LNCaP clone FGC (cell line): ENCODE measurements at regions not wholly inside any gene's neighbourhood (a gene's known extent, or its start where the extent isn't known, plus 50 kb on each side); places are given as distances from the start of the nearest gene placed in this dataset.
A peak's percentile ranks its signal among the peaks of the same experiment; 100 is the strongest.

ENCODE experiments used
- DNase-seq: peaks from one replicate; pipeline ENCODE4 v3.0.0-alpha.2; 2011; ENCODE audit warnings: low read depth
- H3K4me3 ChIP-seq: 2 replicates; pipeline ENCODE4 v1.5.1; 2011; ENCODE audit warnings: mild to moderate bottlenecking, low read depth, low read length, control low read depth
- CTCF ChIP-seq: IDR thresholded peaks from 2 replicates; pipeline ENCODE4 v1.5.1; 2012; ENCODE audit warnings: mild to moderate bottlenecking; ENCODE audit not compliant: control insufficient read depth, insufficient read depth; ENCODE audit errors: extremely low read depth

- peak; percentile 89 for DNase-seq
- peak; percentile 19; the same call in 1 of the 2 replicates for TF ChIP-seq CTCF
- H3K4me3 ChIP-seq: no peak overlapping the region
These were observed 146.7 kb downstream of the SOX1 start for GRCh38 chr13:112213467-112214255.

GRCh38 chr13:112215871-112216270 is 148.9 kb downstream of the SOX1 start:
- DNase-seq: no peak
- TF ChIP-seq CTCF: no peak
- H3K4me3 ChIP-seq: no peak overlapping the region

- no peak overlapping the region for H3K4me3 ChIP-seq
- TF ChIP-seq CTCF: no peak
- DNase-seq: no peak
These were observed 150.5 kb downstream of the SOX1 start for GRCh38 chr13:112217431-112217830.

GRCh38 chr13:112218416-112218815 is 151.5 kb downstream of the SOX1 start:
- TF ChIP-seq CTCF: no peak
- DNase-seq: no peak
- H3K4me3 ChIP-seq: no peak overlapping the region

- H3K4me3 ChIP-seq: no peak overlapping the region
- no peak for DNase-seq
- no peak for TF ChIP-seq CTCF
These were observed 152.8 kb downstream of the SOX1 start for GRCh38 chr13:112219740-112220139.

GRCh38 chr13:112220296-112220875 is 153.4 kb downstream of the SOX1 start:
- DNase-seq: no peak
- H3K4me3 ChIP-seq: no peak overlapping the region
- no peak for TF ChIP-seq CTCF

- DNase-seq: no peak
These were observed 154.0 kb downstream of the SOX1 start for GRCh38 chr13:112220925-112221324.

More at GRCh38 chr13:112220925-112221324, 154.0 kb downstream of the SOX1 start:
- no peak overlapping the region for H3K4me3 ChIP-seq
- TF ChIP-seq CTCF: no peak
